HG03097 (cell line): ENCODE measurements at regions not wholly inside any gene's neighbourhood (a gene's known extent, or its start where the extent isn't known, plus 50 kb on each side); places are given as distances from the start of the nearest gene placed in this dataset.
A peak's percentile ranks its signal among the peaks of the same experiment; 100 is the strongest.

ENCODE experiments used
- ATAC-seq: cut with Tn5 transposase; IDR thresholded peaks from one replicate; pipeline ENCODE4 v1.9.1; 2021; ENCODE audit not compliant: unreplicated experiment, low FRiP score

DNA sequence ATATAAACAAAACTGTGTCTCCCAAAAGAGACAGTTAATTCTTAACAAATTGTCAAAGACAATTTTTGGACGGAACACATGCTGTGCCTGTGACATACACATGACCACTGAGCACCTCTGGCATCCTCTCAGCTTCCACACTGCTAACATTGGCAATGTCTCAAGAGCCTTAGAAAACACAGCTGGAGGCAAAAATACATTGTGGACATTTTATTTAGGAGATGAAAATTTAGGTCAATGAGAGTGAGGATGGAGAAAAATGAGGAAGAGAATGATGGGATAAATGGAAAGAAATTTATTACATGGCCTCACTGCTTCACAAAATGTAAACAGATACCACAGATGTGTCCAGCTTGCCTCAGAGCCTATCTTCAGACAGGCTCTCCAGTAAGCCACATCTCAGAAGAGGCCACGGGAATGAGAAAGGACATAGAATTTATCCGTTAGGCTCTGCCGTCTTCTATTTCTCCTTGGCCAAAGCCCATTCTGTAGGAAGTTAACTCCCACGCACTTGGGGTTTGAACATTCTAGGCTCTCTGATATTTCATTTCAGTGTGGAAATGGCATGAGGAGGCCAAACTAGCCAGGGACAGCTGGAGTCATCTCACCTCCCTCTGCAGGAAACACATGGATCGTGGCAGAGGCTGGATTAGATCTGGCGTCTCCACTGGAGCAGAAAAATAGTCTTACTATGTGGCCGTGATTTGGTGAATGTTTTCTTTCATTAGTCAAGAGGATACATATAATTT, 519.4 kb upstream of the DSEL start:
- no peak for ATAC-seq

DNA sequence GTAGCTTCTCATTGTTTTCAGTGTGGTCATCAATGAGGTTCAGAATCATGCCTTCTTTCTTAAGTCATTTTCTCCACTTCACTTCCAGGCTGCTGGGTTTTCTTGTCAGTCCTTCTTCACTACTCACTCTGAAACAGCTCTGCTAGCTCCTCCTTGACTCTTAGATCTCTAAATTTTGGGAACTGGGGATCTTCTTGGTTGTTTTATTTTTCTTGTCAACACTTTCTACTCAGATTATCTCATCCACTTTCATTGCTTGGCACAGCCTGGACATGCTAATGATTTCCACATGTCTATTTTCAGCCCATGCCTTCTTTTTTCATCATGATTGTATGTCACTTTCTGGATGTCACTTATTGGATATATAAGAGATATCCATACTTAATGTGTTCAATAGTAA, 517.8 kb upstream of the DSEL start:
- no peak for ATAC-seq

DNA sequence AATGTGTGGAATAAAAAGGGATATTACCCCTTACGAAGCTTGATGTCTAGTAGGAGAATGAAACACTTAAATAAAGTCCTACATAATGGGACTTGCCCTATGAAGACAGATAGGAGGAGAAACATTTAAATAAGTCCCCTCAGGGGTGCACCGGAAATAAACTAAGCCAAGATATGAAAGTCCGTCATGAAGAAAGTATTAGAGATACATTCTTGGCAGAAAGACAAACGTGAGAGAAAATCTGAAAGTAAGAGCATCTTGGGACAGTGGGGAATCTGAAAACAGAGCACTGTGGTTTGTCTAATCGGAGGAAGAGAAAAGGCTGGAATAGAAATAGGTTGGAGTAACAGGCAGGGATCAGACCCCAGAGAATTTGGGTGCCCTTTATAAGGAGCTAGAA, 516.9 kb upstream of the DSEL start:
- ATAC-seq: no peak

DNA sequence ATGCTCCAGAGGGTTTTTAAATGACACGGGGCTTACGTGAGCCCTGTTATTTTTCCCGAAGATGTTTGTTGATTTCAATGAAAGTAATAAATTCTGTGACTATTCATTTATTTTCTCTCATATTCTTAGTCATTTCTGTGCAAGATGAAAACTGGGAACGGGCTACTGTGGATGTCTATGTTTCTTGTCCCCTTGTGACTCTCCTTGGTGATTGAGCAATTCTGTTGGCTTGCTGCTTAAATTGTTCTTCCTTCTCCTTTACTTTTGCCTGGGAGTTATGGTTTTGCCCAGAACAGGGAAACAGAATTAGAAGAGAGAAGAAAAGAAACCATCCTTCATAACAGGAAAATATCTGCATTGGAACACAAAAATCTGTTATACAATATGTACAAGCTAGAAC, 508.2 kb upstream of the DSEL start:
- no peak for ATAC-seq

DNA sequence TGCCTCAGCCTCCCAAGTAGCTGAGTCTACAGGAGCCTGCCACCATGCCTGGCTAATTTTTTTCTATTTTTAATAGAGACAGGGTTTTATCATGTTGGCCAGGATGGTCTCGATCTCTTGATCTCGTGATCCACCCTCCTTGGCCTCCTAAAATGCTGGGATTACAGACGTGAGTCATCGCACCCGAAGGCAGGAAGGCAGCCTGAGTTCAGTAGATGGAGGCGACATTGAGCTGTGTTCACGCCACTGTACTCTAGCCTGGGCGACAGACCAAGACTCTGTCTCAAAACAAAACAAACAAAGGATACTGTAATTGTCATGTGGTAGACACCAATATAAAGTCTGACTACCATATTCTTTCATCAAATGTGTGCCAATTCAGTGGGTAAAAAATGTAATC, 500.9 kb upstream of the DSEL start:
- ATAC-seq: no peak

DNA sequence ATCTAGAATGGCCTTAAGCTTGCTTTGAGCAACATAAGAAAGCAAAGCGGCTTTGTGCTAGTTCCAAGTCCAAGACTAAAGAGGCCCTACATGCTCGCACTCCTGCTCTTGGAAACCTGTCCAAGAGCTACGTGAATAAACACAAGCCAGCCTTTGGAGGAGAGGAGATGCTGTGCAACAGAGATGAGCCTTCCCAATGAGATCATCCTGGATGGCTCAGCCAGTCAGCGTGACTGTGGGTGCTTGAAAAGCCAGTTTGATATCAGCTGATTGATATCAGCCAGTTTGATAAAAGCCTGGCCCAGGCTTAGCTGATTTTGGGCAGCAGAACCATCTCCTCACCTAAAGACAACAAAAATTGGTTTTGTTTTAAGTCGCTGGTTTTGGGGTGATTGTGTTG, 481.0 kb upstream of the DSEL start:
- ATAC-seq: no peak

DNA sequence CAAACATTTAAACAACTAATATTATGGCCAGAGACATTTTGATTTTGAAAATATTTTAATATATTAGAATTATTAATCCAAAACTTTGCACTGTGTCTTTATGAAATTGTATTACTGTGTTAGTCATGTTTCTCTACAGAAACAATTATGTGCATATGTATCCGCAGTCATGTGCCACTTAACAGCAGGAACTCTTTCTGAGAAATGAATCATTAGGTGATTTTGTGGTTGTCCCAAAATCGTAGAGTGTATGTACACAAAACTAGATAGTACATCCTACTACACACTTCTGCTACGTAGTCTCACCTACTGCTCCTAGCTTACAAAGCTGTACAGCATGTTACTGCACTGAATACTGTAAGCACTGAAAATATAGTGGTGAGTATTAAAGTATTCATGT, 479.2 kb upstream of the DSEL start:
- ATAC-seq: no peak

DNA sequence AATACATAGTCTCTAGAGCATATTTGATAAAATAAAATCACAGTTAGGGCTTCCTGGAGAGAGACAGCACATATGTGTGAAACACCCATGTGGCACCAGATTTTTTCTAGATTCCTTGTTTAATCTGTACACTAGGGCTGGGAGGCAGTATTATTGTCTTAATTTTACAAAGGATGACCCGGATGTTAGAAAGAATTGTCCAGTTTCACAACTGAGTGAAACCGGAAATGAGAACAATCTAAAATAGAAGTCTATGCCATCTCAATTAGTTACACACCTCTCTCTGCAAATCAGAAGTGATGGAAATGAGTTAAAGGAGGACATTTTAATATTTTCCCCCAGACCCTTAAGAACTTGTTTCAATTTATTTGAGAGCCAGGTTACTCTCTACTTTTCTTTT, 463.7 kb upstream of the DSEL start:
- ATAC-seq: no peak

DNA sequence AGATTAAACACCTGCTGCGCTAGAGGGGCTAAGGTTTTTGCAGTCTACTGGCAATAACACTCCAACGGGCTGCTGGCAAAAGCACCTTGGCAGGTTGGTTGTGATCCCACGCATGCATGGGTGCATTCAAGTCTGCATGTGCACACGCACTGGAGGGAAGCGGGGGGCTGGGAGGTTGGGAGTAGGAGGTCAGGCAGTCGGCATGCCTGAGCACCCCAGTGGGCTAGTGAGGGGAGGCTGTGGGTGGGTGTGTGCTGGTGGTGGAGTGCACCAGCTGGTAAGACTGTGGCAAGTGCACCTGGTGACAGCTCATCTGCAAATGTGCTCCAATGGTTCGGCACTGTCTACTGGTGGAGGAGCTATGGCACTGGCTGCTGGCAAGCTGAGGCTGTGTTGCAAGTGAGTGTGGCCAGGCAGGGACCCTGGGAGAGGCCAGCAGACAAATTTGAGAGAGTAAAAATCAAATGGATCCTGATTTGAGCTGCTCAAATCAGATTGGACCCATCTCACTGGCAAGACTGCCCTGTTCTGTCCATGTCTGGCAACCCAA, 460.6 kb upstream of the DSEL start:
- no peak for ATAC-seq

DNA sequence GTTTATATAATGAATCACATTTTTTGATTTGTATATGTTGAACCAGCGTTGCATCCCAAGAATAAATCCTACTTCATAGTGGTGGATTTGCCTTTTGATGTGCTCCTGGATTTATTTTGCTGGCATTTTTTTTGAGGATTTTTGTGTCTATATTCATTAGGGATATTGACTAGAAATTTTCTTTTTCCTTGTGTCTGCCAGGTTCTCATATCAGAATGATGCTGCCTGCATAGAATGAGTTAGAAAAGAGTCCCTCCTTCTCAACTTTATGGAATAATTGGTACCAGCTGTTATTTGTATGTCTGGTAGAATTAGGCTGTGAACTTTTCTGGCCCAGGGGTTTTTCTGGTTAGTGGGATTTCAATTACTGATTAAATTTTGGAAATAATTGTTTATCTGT, 457.4 kb upstream of the DSEL start:
- no peak for ATAC-seq

DNA sequence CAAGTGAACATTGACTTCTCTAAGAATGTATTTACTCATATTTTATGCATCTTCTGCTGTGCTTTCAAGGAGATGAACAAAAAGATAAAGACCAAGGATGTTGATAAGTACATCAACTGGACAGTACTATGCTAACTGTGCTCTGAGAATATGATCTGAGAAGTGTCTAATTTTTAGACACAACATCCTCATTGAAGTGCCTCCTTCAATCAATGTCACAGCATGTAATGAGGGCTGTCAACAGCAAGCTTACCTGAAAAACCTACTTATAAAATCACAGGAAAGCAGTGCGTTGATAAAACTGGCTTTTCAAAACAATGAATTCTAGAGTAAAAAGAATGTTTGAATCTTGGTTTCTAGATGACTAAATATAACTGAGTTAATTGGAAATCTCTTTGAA, 452.9 kb upstream of the DSEL start:
- no peak for ATAC-seq

DNA sequence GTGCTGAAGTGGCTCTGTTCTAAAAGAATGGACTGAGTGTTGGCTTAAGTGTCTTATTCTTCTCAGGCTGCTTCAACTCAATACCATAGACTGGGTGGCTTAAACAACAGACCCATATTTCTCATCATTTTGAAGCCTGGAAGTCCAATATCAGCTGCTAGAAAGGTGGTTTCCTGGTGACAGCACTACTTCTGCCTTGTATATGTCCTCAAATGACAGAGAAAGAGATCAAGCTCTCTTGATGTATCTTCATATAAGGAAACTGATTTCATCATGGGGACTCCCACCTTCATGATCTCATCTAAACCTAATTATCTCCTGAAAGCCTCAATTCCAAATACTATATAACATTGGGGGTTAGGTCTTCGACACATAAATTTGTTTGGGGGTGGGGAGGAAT, 449.7 kb upstream of the DSEL start:
- ATAC-seq: no peak

DNA sequence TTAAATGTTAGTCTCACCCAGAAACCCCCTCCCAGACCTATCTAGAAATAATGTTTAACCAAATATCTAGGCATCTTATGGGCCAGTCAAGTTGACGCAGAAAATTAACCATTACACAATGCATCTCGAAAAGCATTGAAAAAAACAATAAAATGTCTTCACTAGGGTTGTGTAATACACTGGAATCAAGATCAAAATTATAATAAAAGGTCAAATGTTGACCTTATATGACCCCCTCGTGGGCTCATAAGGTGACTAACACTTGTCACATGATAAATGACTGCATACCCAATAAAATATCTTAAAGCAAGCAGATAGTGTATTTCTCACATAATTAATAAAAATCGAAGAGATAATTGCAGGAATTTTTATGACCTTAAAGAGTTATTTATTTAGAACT, 447.9 kb upstream of the DSEL start:
- ATAC-seq: no peak

DNA sequence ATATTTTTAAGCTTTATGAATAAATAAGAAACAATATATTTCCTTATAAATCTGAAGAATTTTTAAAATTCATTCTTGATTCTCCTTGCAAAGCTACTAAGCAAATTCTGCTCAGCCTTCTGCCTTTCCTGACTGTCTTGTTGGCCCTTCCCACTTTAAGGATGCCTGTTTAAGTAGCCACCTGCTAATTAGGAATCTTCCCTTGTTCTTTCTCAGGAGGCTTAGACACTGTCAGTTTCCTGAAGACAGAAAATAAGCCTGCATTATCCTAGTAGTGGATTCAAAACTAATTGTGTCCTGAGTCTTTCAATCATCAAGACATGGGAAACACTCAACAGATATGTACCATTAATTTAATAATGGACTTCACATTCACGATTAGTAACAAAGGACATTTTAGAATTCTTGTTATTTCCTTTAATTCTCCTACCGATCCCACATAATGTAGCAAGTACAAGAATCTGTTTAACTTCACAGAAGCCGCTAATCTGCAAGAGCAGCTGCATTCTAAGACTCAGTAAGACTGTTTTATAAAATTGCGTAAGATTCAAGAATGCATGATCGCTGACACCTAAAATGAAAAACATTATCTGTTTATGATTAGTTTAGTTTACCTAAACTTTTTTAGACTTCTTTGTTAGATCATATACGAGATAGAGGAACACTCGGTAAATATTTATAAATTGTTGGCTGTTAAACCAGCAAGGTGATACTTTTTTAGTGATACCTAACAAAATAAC, 445.4 kb upstream of the DSEL start:
- no peak for ATAC-seq

DNA sequence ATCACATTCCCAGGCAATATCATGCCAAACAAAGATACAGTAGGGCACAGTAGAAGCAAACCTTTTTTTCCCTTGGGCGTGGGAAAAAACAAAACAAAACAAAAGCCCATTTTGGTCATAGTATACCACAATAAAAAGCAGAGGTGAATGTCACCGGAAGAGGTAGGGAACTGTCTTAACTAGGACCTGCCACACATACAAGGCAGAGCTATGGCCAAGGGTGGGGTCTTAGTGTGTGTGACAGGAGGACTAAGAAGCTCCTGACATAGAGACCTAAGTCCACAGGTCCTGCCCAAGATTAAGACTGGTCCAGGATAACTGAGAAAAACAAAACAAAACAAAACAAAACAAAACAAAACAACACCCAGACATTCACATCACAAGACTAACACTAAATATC, 441.2 kb upstream of the DSEL start:
- ATAC-seq: no peak

DNA sequence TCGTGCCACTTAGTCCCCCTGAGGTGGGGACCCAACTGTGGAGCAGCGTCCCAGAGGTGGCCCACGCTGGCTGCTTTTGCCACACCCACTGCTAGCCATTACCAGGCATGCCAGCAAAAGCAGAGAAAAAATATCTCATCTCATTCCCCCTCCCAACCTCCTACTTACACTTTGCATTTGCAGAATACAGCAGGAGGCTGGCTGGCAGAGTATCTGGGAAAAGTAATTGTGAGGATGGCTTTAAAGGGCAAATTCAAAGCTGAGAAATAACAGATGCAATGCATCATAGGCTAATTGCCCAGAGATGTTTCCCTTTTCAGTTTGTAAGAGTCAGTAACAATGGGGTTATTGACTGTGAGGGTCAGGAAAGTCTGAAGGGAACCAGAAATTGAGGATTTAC, 438.1 kb upstream of the DSEL start:
- no peak for ATAC-seq

DNA sequence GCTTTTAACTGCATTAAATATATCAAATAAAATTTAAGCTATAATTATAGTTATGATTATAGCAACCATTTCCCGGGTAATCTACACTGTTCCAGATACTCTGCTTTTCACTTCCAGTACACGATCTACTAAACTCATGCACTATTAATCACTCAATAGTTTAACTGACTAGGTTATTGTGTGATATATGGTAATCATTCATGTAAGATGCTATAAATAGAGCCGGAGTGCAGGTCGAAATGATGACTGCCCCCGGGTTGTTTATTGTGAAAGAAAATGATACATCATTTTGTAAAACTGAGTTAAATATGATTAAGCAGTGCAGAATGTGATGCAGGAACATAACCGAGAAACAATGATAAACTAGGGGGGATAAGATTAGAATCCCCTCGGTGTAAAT, 434.6 kb upstream of the DSEL start:
- no peak for ATAC-seq

DNA sequence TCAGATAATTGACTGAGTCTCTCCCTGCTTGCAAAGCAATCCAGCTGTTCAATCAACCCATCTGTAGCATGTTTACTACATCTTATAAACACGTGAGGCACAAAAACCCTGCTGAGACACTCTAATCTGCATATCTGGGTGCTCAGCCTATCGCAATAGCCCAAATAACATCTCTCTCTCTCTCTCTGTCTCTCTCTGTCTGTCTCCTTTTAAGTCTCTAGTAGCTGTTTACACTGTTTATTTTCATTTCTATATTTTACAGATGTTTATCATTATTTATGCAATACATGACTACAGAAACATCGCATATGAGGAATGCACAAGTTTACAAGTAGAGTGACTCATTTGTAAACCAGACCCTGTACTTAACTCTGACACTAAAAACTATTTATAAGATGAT, 422.1 kb upstream of the DSEL start:
- ATAC-seq: no peak

DNA sequence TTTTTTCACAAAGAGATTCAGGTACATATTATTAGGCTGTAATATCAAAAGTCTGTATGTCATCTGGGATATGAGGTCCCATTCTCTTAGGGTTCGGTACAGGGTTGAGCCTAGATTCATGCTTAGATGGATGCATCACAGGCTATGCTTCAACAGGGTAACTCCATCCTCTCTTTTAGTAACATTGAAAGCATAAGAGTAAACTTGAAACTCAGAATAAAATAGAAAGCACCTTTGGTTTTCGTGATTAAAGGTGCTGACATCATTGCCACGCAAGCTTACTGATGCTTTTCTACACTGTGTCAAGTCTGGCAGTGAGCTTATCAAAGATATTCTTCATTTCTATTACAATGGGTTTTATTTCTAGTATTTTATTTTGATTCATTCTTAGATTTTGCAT, 419.1 kb upstream of the DSEL start:
- peak; percentile 75 for ATAC-seq

DNA sequence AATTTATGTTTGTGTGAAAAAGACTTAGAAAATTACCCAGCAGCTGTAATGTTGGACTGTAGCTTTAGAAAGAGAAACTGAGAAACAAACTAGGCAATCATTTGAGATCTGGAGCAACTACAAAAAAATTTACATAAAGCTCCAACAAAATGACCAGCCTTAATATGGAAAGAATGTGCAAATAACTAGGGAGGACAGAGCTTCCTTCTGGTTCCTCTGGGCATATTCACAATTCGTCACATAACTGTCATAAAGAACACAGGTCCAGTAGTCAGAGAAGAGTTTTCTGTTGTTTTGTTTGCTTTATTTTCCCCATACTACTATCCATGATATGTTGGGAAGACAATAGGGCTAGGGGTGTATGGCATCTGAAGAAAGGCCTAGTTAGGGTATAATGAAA, 416.8 kb upstream of the DSEL start:
- ATAC-seq: no peak

DNA sequence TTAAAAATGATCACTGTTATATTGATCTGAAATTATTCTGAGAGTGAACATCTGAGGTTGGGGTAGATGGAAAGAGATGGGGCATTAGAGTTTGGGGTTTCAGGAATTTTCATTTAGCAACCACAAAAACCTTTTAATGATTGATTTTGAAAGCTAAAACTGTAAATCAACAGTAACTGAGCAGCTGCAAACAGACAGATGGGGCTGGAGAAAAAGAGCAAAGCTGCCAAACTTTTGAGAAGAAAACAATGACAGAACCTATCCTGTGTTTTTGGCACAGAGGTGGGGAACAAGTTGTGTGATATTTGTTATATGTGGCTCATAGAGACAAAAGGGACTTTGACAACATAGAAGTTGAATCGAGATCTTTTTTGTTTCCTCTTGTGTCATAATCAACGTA, 415.8 kb upstream of the DSEL start:
- no peak for ATAC-seq
